Body of pancreas (tissue), 4 donors: ENCODE measurements at regions not wholly inside any gene's neighbourhood (a gene's known extent, or its start where the extent isn't known, plus 50 kb on each side); places are given as distances from the start of the nearest gene placed in this dataset.

ENCODE experiments used
- POLR2A ChIP-seq, 3 donors: fragments of 450-650 bp; IDR thresholded peaks; one replicate each; pipeline ENCODE4 v1.6.1; 2016; ENCODE audit warnings: antibody characterized with exemption in 3 of 3, mild to moderate bottlenecking in 2 of 3
- TF ChIP-seq, protein P1 (sequence below), 7 experiments: fragments of 450-650 bp in 4 of 7; fragments of 200-600 bp in 3 of 7; sonication (generic) in 3 of 7; IDR thresholded peaks; one replicate each; pipeline ENCODE4 v1.5.1; 2016 to 2019; ENCODE audit warnings: antibody characterized with exemption in 7 of 7

DNA sequence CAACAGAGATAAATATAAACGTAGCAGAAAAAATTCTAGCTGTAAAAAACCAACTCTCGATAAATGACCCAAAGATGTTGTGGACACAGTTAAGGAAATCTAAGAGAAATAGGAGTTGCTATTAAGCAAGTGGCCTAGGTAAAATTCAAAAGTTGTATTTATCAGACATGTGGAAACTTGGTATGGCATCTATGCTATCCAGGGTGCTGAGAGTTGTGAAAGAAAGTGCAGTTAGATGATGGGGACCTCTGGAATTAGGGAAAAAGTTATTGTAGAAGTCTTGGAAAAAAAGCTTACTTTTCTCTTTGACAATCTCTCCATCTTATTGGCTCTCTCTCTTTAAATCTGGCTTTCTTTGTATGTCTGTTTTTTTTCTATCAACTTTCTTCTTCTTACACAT lies 1090.9 kb downstream of the TBL1XR1 start:
- TF ChIP-seq, protein P1, sequence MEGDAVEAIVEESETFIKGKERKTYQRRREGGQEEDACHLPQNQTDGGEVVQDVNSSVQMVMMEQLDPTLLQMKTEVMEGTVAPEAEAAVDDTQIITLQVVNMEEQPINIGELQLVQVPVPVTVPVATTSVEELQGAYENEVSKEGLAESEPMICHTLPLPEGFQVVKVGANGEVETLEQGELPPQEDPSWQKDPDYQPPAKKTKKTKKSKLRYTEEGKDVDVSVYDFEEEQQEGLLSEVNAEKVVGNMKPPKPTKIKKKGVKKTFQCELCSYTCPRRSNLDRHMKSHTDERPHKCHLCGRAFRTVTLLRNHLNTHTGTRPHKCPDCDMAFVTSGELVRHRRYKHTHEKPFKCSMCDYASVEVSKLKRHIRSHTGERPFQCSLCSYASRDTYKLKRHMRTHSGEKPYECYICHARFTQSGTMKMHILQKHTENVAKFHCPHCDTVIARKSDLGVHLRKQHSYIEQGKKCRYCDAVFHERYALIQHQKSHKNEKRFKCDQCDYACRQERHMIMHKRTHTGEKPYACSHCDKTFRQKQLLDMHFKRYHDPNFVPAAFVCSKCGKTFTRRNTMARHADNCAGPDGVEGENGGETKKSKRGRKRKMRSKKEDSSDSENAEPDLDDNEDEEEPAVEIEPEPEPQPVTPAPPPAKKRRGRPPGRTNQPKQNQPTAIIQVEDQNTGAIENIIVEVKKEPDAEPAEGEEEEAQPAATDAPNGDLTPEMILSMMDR (IDR thresholded peaks at IDR 0.05), result no peak
- TF ChIP-seq POLR2A (IDR thresholded peaks at IDR 0.05), result no peak
